ENCODE measurements at regions not wholly inside any gene's neighbourhood (a gene's known extent, or its start where the extent isn't known, plus 50 kb on each side); places are given as distances from the start of the nearest gene placed in this dataset.

GRCh38 chr22:47422736-47423135 lies 660.3 kb downstream of the TBC1D22A start:
- peaks cover 4% of the 10 kb centered on the region for H3K36me3 Mint-ChIP-seq (ENCODE audit: low read depth)
- peaks cover 13% of the 10 kb centered on the region for H3K27me3 Mint-ChIP-seq (ENCODE audit: low read depth)
- no peak overlapping the region for H3K27ac Mint-ChIP-seq (ENCODE audit: unreplicated experiment)
- H3K4me1 Mint-ChIP-seq = no peaks in the 10 kb centered on the region
- no peak overlapping the region for H3K4me3 Mint-ChIP-seq
- TF ChIP-seq CTCF (conservative IDR thresholded peaks at IDR 0.05) = no peak
- DNase-seq (ENCODE audit: low read depth, low spot score) = no peak
- H3K9me3 Mint-ChIP-seq = peaks cover 20% of the 10 kb centered on the region

- peaks cover 25% of the 10 kb centered on the region for H3K9me3 Mint-ChIP-seq
- H3K4me3 Mint-ChIP-seq = no peak overlapping the region
- peaks cover 4% of the 10 kb centered on the region for H3K36me3 Mint-ChIP-seq (ENCODE audit: low read depth)
- no peaks in the 10 kb centered on the region for H3K4me1 Mint-ChIP-seq
- no peak for DNase-seq (ENCODE audit: low read depth, low spot score)
- H3K27ac Mint-ChIP-seq (ENCODE audit: unreplicated experiment) = no peak overlapping the region
- no peak for TF ChIP-seq CTCF (conservative IDR thresholded peaks at IDR 0.05)
- peaks cover 13% of the 10 kb centered on the region for H3K27me3 Mint-ChIP-seq (ENCODE audit: low read depth)
These were observed 659.4 kb downstream of the TBC1D22A start for GRCh38 chr22:47421846-47422245.

- TF ChIP-seq CTCF (conservative IDR thresholded peaks at IDR 0.05) = no peak
- Mint-ChIP-seq H3K36me3 (ENCODE audit: low read depth) (peaks cover 4% of the 10 kb centered on the region), H3K27ac (ENCODE audit: unreplicated experiment) (no peak overlapping the region), H3K9me3 (peaks cover 27% of the 10 kb centered on the region), H3K4me1 (no peaks in the 10 kb centered on the region), H3K4me3 (no peak overlapping the region), H3K27me3 (ENCODE audit: low read depth) (peaks cover 9% of the 10 kb centered on the region)
- no peak for DNase-seq (ENCODE audit: low read depth, low spot score)
These were observed 657.8 kb downstream of the TBC1D22A start for GRCh38 chr22:47420211-47420610.

GRCh38 chr22:47419239-47419638 lies 656.8 kb downstream of the TBC1D22A start:
- H3K4me3 Mint-ChIP-seq = no peak overlapping the region
- peaks cover 27% of the 10 kb centered on the region for H3K9me3 Mint-ChIP-seq
- peaks cover 4% of the 10 kb centered on the region for H3K36me3 Mint-ChIP-seq (ENCODE audit: low read depth)
- no peak for TF ChIP-seq CTCF (conservative IDR thresholded peaks at IDR 0.05)
- no peak overlapping the region for H3K27ac Mint-ChIP-seq (ENCODE audit: unreplicated experiment)
- no peak for DNase-seq (ENCODE audit: low read depth, low spot score)
- peaks cover 9% of the 10 kb centered on the region for H3K27me3 Mint-ChIP-seq (ENCODE audit: low read depth)
- H3K4me1 Mint-ChIP-seq = no peaks in the 10 kb centered on the region

- Mint-ChIP-seq H3K9me3 (peaks cover 33% of the 10 kb centered on the region), H3K4me3 (no peak overlapping the region), H3K4me1 (no peaks in the 10 kb centered on the region), H3K27me3 (ENCODE audit: low read depth) (peaks cover 11% of the 10 kb centered on the region), H3K36me3 (ENCODE audit: low read depth) (no peaks in the 10 kb centered on the region), H3K27ac (ENCODE audit: unreplicated experiment) (no peak overlapping the region)
- no peak for TF ChIP-seq CTCF (conservative IDR thresholded peaks at IDR 0.05)
- no peak for DNase-seq (ENCODE audit: low read depth, low spot score)
These were observed 655.2 kb downstream of the TBC1D22A start for GRCh38 chr22:47417699-47418098.

GRCh38 chr22:47411006-47411405 lies 648.6 kb downstream of the TBC1D22A start:
- H3K36me3 Mint-ChIP-seq (ENCODE audit: low read depth) = no peaks in the 10 kb centered on the region
- H3K27ac Mint-ChIP-seq (ENCODE audit: unreplicated experiment) = no peak overlapping the region
- DNase-seq (ENCODE audit: low read depth, low spot score) = no peak
- no peaks in the 10 kb centered on the region for H3K4me1 Mint-ChIP-seq
- no peak overlapping the region for H3K4me3 Mint-ChIP-seq
- peaks cover 21% of the 10 kb centered on the region for H3K27me3 Mint-ChIP-seq (ENCODE audit: low read depth)
- H3K9me3 Mint-ChIP-seq = peaks cover 22% of the 10 kb centered on the region
- no peak for TF ChIP-seq CTCF (conservative IDR thresholded peaks at IDR 0.05)

All from neural crest cell (in vitro differentiated cells).